ENCODE measurements at regions not wholly inside any gene's neighbourhood (a gene's known extent, or its start where the extent isn't known, plus 50 kb on each side); places are given as distances from the start of the nearest gene placed in this dataset.

- Mint-ChIP-seq H3K27me3 (ENCODE audit: insufficient read depth) (peaks cover 5% of the 10 kb centered on the region; the same call in 1 of the 2 replicates), H3K36me3 (ENCODE audit: low read depth) (no peaks in the 10 kb centered on the region; the same call in 1 of the 2 replicates), H3K27ac (no peak overlapping the region), H3K9me3 (peaks cover 57% of the 10 kb centered on the region), H3K4me1 (ENCODE audit: low read depth) (no peaks in the 10 kb centered on the region), H3K4me3 (no peak overlapping the region)
- TF ChIP-seq CTCF (IDR thresholded peaks at IDR 0.05): no peak
- no peak for DNase-seq
Observed at GRCh38 chr22:48931452-48931851, 896.2 kb downstream of the BRD1 start.

- Mint-ChIP-seq H3K9me3 (peaks cover 45% of the 10 kb centered on the region), H3K27ac (no peak overlapping the region), H3K4me1 (ENCODE audit: low read depth) (no peaks in the 10 kb centered on the region), H3K27me3 (ENCODE audit: insufficient read depth) (peaks cover 4% of the 10 kb centered on the region; the same call in 1 of the 2 replicates), H3K4me3 (no peak overlapping the region), H3K36me3 (ENCODE audit: low read depth) (no peaks in the 10 kb centered on the region)
- DNase-seq: no peak
- no peak for TF ChIP-seq CTCF (IDR thresholded peaks at IDR 0.05)
Observed at GRCh38 chr22:48929276-48929790, 898.3 kb downstream of the BRD1 start.

- H3K4me3 Mint-ChIP-seq: no peak overlapping the region
- no peak for DNase-seq
- no peak for TF ChIP-seq CTCF (IDR thresholded peaks at IDR 0.05)
- peaks cover 51% of the 10 kb centered on the region for H3K9me3 Mint-ChIP-seq
- no peaks in the 10 kb centered on the region for H3K4me1 Mint-ChIP-seq (ENCODE audit: low read depth)
- H3K27ac Mint-ChIP-seq: no peak overlapping the region
- H3K27me3 Mint-ChIP-seq (ENCODE audit: insufficient read depth): peaks cover 4% of the 10 kb centered on the region; the same call in 1 of the 2 replicates
- H3K36me3 Mint-ChIP-seq (ENCODE audit: low read depth): no peaks in the 10 kb centered on the region
Observed at GRCh38 chr22:48927591-48927990, 900.1 kb downstream of the BRD1 start.

GRCh38 chr22:48926643-48927042, 901.0 kb downstream of the BRD1 start:
- H3K27me3 Mint-ChIP-seq (ENCODE audit: insufficient read depth): peaks cover 4% of the 10 kb centered on the region; the same call in 1 of the 2 replicates
- H3K4me1 Mint-ChIP-seq (ENCODE audit: low read depth): no peaks in the 10 kb centered on the region
- no peak overlapping the region for H3K27ac Mint-ChIP-seq
- no peak overlapping the region for H3K4me3 Mint-ChIP-seq
- no peaks in the 10 kb centered on the region for H3K36me3 Mint-ChIP-seq (ENCODE audit: low read depth)
- peaks cover 55% of the 10 kb centered on the region for H3K9me3 Mint-ChIP-seq
- DNase-seq: no peak
- TF ChIP-seq CTCF (IDR thresholded peaks at IDR 0.05): no peak

- Mint-ChIP-seq H3K4me1 (ENCODE audit: low read depth) (no peaks in the 10 kb centered on the region), H3K36me3 (ENCODE audit: low read depth) (no peaks in the 10 kb centered on the region), H3K27me3 (ENCODE audit: insufficient read depth) (peaks cover 4% of the 10 kb centered on the region; the same call in 1 of the 2 replicates), H3K9me3 (peaks cover 57% of the 10 kb centered on the region), H3K4me3 (no peak overlapping the region), H3K27ac (no peak overlapping the region)
- DNase-seq: no peak
- no peak for TF ChIP-seq CTCF (IDR thresholded peaks at IDR 0.05)
Observed at GRCh38 chr22:48926136-48926535, 901.5 kb downstream of the BRD1 start.

GRCh38 chr22:48925450-48925849, 902.2 kb downstream of the BRD1 start:
- H3K4me1 Mint-ChIP-seq (ENCODE audit: low read depth): no peaks in the 10 kb centered on the region
- no peaks in the 10 kb centered on the region for H3K36me3 Mint-ChIP-seq (ENCODE audit: low read depth)
- no peak overlapping the region for H3K4me3 Mint-ChIP-seq
- no peak for TF ChIP-seq CTCF (IDR thresholded peaks at IDR 0.05)
- H3K9me3 Mint-ChIP-seq: peaks cover 57% of the 10 kb centered on the region
- no peak overlapping the region for H3K27ac Mint-ChIP-seq
- DNase-seq: no peak
- H3K27me3 Mint-ChIP-seq (ENCODE audit: insufficient read depth): peaks cover 4% of the 10 kb centered on the region; the same call in 1 of the 2 replicates
